ENCODE measurements at regions not wholly inside any gene's neighbourhood (a gene's known extent, or its start where the extent isn't known, plus 50 kb on each side); places are given as distances from the start of the nearest gene placed in this dataset.

DNA sequence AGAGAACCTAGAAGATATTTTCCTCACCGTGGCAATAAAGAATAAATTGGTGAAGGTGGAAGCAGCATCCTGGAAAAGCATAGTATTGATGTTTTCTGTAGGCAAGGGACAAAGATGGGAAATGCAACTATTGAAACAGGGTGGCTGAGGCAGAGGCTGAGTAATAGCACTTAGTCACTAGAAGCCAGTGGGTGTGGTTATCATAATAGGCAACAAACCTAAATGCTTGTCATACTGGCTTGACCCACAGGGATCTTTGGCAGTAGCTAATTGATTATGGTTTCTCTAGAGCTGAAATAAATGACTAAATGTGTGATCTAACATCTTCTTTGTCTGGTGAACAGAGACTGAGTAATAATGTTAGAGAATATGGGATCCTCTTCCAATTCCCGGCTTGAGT is 353.6 kb upstream of the RPS6KA3 start:
- H3K9me3 ChIP-seq: no peaks in the 10 kb centered on the region
- H3K4me3 ChIP-seq: no peak overlapping the region
- no peaks in the 10 kb centered on the region for H3K27me3 ChIP-seq
- ATAC-seq: no peak
- no peaks in the 10 kb centered on the region for H3K36me3 ChIP-seq
- no peaks in the 10 kb centered on the region for H3K4me1 ChIP-seq
- no peak for TF ChIP-seq POLR2A (IDR thresholded peaks at IDR 0.05)
- TF ChIP-seq POLR2AphosphoS5 (IDR thresholded peaks at IDR 0.05): no peak
- TF ChIP-seq EP300 (IDR thresholded peaks at IDR 0.05): no peak
- 54 to 75% methylated on average over 1 to 2 of the region's 2 CpGs for WGBS, 2 donors (ENCODE audit: low coverage in 1 of 2)
- H3K27ac ChIP-seq: no peak overlapping the region

DNA sequence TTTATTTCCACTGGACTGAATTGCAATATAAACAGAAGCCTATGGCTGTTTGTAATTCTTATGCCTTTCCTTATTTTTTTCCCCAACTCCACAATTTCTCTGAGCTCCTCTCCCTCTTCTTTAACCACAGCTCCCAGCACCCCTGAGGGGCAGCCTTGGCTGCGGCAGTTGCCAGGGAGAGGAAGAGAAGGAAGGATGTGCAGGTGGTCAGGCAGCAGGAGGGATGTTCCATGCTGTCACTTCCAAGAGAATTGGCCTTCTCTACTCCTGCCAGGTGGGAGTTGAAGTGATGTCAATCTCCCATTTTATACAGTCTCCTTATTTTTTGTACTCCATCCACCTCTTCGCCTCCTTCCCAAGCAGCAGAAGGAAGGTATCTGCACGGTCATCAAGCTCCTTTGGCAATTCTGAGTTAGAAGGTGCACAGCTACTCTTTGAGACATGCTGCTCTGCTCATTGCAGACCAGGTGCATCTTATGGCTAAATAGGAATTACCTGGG is 343.3 kb upstream of the RPS6KA3 start:
- Histone ChIP-seq H3K27ac (no peak overlapping the region), H3K4me1 (no peaks in the 10 kb centered on the region), H3K36me3 (no peaks in the 10 kb centered on the region), H3K27me3 (no peaks in the 10 kb centered on the region), H3K9me3 (no peaks in the 10 kb centered on the region), H3K4me3 (no peak overlapping the region)
- TF ChIP-seq, protein P1, sequence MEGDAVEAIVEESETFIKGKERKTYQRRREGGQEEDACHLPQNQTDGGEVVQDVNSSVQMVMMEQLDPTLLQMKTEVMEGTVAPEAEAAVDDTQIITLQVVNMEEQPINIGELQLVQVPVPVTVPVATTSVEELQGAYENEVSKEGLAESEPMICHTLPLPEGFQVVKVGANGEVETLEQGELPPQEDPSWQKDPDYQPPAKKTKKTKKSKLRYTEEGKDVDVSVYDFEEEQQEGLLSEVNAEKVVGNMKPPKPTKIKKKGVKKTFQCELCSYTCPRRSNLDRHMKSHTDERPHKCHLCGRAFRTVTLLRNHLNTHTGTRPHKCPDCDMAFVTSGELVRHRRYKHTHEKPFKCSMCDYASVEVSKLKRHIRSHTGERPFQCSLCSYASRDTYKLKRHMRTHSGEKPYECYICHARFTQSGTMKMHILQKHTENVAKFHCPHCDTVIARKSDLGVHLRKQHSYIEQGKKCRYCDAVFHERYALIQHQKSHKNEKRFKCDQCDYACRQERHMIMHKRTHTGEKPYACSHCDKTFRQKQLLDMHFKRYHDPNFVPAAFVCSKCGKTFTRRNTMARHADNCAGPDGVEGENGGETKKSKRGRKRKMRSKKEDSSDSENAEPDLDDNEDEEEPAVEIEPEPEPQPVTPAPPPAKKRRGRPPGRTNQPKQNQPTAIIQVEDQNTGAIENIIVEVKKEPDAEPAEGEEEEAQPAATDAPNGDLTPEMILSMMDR (IDR thresholded peaks at IDR 0.05): no peak
- no peak for TF ChIP-seq EP300 (IDR thresholded peaks at IDR 0.05)
- TF ChIP-seq POLR2AphosphoS5 (IDR thresholded peaks at IDR 0.05): no peak
- no peak for TF ChIP-seq POLR2A (IDR thresholded peaks at IDR 0.05)
- no peak for ATAC-seq
- no CpG with 5 or more reads among the region's 3 CpGs for WGBS, 2 donors (ENCODE audit: low coverage in 1 of 2)

DNA sequence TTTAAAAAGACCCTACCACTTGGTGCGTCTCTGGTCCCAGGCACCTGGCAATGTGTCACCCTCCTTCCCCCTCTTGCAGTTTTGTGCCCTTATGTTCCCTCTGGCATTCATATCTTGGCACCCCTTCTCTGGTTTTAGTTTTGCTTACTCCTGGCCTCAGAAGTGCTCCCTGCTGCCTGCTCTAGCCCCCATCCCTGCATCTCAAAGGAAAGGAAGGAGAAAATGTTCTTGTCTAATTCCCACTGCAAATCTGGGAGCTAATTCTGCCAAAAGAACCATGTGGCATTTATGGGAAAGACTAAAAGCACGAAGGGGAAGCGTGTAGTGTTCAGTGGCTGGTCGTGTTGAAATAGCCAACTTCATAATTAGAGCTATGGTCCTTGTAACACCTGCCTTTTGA is 340.1 kb upstream of the RPS6KA3 start:
- no peak overlapping the region for H3K27ac ChIP-seq
- TF ChIP-seq POLR2A (IDR thresholded peaks at IDR 0.05): no peak
- no peak for TF ChIP-seq POLR2AphosphoS5 (IDR thresholded peaks at IDR 0.05)
- TF ChIP-seq, protein P1 (IDR thresholded peaks at IDR 0.05): no peak
- no peak for TF ChIP-seq EP300 (IDR thresholded peaks at IDR 0.05)
- no peaks in the 10 kb centered on the region for H3K4me1 ChIP-seq
- ATAC-seq: no peak
- H3K4me3 ChIP-seq: no peak overlapping the region
- H3K36me3 ChIP-seq: no peaks in the 10 kb centered on the region
- no peaks in the 10 kb centered on the region for H3K27me3 ChIP-seq
- H3K9me3 ChIP-seq: no peaks in the 10 kb centered on the region
- WGBS, 2 donors (ENCODE audit: low coverage in 1 of 2): 81 to 100% methylated on average over 1 to 4 of the region's 4 CpGs

DNA sequence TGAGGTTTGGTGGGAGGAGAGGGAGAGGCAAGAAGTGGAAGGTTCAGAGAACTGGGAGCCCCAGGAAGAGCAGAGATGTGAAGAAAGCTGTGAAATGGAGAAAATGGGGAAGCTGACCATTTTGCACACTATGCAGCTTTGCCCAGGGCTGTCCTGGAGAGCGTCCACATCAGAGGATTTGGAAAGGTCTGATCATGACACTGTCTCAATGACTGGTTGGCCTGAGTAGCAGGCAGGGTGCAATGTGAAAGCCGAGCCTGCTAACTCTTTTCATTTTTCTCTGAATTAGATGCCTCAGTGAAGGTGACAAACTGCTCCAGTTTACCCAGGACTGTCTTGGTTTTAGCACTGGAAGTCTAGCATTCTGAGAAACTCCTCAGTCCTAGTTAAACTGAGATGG is 330.1 kb upstream of the RPS6KA3 start:
- H3K4me1 ChIP-seq: no peaks in the 10 kb centered on the region
- H3K36me3 ChIP-seq: no peaks in the 10 kb centered on the region
- no peak overlapping the region for H3K4me3 ChIP-seq
- H3K27me3 ChIP-seq: no peaks in the 10 kb centered on the region
- H3K27ac ChIP-seq: no peak overlapping the region
- ATAC-seq: no peak
- H3K9me3 ChIP-seq: no peaks in the 10 kb centered on the region
- TF ChIP-seq EP300 (IDR thresholded peaks at IDR 0.05): no peak
- no peak for TF ChIP-seq POLR2AphosphoS5 (IDR thresholded peaks at IDR 0.05)
- TF ChIP-seq, protein P1 (IDR thresholded peaks at IDR 0.05): no peak
- TF ChIP-seq POLR2A (IDR thresholded peaks at IDR 0.05): no peak
- WGBS, 2 donors (ENCODE audit: low coverage in 1 of 2): 53% methylated on average over 2 of the region's 2 CpGs; no CpG with 5 or more reads in 1 of the 2 donors

DNA sequence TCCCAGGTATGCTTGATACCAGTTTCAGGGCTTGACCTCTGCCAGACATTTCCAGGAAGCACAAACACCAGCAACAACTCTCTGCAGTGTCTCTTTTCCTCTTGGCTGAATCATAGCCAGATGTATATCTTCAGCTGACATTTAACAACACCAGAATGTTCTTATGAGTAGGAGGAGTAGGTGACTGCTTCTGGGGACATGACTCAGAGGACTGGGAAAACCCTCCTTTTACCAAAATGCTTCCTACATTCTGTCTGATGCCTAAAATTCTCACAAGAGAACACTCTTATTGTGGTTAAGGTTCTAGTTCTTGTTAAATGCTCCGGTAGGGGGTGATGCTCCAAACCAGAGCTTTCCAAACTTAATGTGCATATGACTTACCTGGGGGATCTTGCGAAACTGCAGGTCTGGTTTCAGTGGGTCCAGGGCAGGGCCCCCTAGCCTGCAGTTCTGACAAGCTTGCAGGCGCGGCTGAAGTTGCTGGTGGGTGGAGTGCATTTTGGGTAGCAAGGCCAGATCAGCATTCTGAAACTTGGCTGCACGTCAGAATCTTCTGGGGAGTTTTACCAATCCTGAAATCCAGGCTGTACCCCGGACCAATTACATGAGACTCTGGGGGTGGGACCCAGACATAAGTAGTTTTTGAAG is 329.3 kb upstream of the RPS6KA3 start:
- H3K27ac ChIP-seq: no peak overlapping the region
- no peaks in the 10 kb centered on the region for H3K27me3 ChIP-seq
- H3K9me3 ChIP-seq: no peaks in the 10 kb centered on the region
- ATAC-seq: no peak
- H3K36me3 ChIP-seq: no peaks in the 10 kb centered on the region
- H3K4me3 ChIP-seq: no peak overlapping the region
- 45% methylated on average over 2 of the region's 6 CpGs; no CpG with 5 or more reads in 1 of the 2 donors for WGBS, 2 donors (ENCODE audit: low coverage in 1 of 2)
- H3K4me1 ChIP-seq: no peaks in the 10 kb centered on the region
- TF ChIP-seq EP300 (IDR thresholded peaks at IDR 0.05) (no peak), POLR2AphosphoS5 (IDR thresholded peaks at IDR 0.05) (peak; percentile 35)

DNA sequence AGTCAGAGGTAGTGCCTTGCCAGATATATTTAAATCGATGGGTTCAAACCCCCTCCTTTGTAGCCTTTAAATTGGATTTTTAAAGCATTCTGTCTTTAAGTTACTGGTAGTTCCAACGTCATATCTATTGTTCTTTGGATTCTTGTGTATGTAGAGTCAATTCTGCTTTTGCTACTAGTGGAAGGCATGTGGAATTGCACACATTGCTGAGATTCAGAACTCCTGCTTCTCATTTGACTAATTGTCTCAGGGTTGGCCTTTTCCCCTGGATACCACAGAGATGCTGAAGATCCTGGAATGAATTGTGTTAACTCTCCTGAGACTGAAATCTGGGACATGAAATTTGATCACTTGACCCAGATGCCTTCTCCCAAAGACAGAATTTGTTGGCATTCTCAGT is 328.3 kb upstream of the RPS6KA3 start:
- Histone ChIP-seq H3K36me3 (no peaks in the 10 kb centered on the region), H3K4me1 (no peaks in the 10 kb centered on the region), H3K9me3 (no peaks in the 10 kb centered on the region), H3K27ac (no peak overlapping the region), H3K4me3 (no peak overlapping the region), H3K27me3 (no peaks in the 10 kb centered on the region)
- no peak for TF ChIP-seq EP300 (IDR thresholded peaks at IDR 0.05)
- TF ChIP-seq POLR2AphosphoS5 (IDR thresholded peaks at IDR 0.05): no peak
- TF ChIP-seq, protein P1 (IDR thresholded peaks at IDR 0.05): no peak
- no peak for TF ChIP-seq POLR2A (IDR thresholded peaks at IDR 0.05)
- 50 to 71% methylated on average over 1 of the region's 2 CpGs for WGBS, 2 donors (ENCODE audit: low coverage in 1 of 2)
- no peak for ATAC-seq

Data from gastroesophageal sphincter (tissue), 4 donors.